ENCODE measurements at regions not wholly inside any gene's neighbourhood (a gene's known extent, or its start where the extent isn't known, plus 50 kb on each side); places are given as distances from the start of the nearest gene placed in this dataset.

DNA sequence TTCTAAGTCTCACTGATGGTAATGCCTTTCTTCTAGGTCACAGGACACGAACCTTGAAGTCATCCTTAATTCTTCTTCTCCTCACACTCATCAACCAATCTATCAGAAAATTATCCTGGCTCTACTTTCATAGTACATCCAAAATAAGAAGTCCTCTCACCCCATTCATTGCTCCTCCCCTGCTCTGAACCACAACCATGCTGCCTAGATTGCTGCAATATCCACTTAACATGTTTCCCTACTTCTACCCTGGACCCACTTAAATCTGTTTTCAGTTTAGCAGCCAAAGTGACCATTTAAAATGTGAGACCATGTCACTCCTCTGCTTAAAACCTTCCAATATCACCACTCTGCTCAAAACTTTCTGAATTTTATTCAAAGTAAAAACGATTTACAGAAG lies 445.9 kb upstream of the FAT3 start:
- Histone ChIP-seq H3K27me3 (ENCODE audit: insufficient read depth, low read depth) (no peaks in the 10 kb centered on the region), H3K79me2 (ENCODE audit: insufficient read depth, low read depth) (no peaks in the 10 kb centered on the region), H4K20me1 (ENCODE audit: insufficient read depth) (no peaks in the 10 kb centered on the region), H3K4me2 (no peak overlapping the region), H3K4me3 (IDR thresholded peaks at IDR 0.05; ENCODE audit: insufficient read depth, low read depth, low read length) (no peak overlapping the region), H3K27ac (no peak overlapping the region), H3K9ac (no peak overlapping the region), H2AFZ (ENCODE audit: low read depth) (no peak overlapping the region), H3K36me3 (ENCODE audit: insufficient read depth) (no peaks in the 10 kb centered on the region), H3K4me1 (ENCODE audit: low read depth, poor library complexity, severe bottlenecking) (no peaks in the 10 kb centered on the region)
- TF ChIP-seq, protein P1, sequence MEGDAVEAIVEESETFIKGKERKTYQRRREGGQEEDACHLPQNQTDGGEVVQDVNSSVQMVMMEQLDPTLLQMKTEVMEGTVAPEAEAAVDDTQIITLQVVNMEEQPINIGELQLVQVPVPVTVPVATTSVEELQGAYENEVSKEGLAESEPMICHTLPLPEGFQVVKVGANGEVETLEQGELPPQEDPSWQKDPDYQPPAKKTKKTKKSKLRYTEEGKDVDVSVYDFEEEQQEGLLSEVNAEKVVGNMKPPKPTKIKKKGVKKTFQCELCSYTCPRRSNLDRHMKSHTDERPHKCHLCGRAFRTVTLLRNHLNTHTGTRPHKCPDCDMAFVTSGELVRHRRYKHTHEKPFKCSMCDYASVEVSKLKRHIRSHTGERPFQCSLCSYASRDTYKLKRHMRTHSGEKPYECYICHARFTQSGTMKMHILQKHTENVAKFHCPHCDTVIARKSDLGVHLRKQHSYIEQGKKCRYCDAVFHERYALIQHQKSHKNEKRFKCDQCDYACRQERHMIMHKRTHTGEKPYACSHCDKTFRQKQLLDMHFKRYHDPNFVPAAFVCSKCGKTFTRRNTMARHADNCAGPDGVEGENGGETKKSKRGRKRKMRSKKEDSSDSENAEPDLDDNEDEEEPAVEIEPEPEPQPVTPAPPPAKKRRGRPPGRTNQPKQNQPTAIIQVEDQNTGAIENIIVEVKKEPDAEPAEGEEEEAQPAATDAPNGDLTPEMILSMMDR (conservative IDR thresholded peaks at IDR 0.05; ENCODE audit: low read depth, low read length) = no peak

DNA sequence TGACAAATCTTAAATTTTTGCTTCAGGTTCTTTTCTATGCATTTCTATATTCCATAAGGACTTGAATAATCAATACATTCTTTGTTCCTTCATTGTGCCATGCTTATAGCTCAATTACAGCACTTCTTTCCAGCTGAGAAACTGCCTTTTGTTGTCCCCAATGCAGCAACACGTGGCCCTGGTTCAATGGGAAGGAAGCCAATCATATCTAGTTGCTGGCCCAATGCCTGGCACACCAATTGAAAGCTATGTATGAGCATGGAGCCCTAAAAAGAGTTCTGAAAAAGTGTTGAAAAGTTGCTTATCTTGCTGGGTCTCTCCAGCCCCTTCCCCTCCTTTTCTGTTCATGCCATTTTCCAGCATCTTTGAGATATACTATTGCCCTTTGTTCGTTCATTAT lies 448.0 kb upstream of the FAT3 start:
- no peaks in the 10 kb centered on the region for H4K20me1 ChIP-seq (ENCODE audit: insufficient read depth)
- TF ChIP-seq, protein P1 (conservative IDR thresholded peaks at IDR 0.05; ENCODE audit: low read depth, low read length) = no peak
- no peak overlapping the region for H3K4me3 ChIP-seq (IDR thresholded peaks at IDR 0.05; ENCODE audit: insufficient read depth, low read depth, low read length)
- H3K27ac ChIP-seq = no peak overlapping the region
- H3K9ac ChIP-seq = no peak overlapping the region
- H3K79me2 ChIP-seq (ENCODE audit: insufficient read depth, low read depth) = no peaks in the 10 kb centered on the region
- no peaks in the 10 kb centered on the region for H3K27me3 ChIP-seq (ENCODE audit: insufficient read depth, low read depth)
- H3K36me3 ChIP-seq (ENCODE audit: insufficient read depth) = no peaks in the 10 kb centered on the region
- no peak overlapping the region for H3K4me2 ChIP-seq
- H3K4me1 ChIP-seq (ENCODE audit: low read depth, poor library complexity, severe bottlenecking) = no peaks in the 10 kb centered on the region
- no peak overlapping the region for H2AFZ ChIP-seq (ENCODE audit: low read depth)

DNA sequence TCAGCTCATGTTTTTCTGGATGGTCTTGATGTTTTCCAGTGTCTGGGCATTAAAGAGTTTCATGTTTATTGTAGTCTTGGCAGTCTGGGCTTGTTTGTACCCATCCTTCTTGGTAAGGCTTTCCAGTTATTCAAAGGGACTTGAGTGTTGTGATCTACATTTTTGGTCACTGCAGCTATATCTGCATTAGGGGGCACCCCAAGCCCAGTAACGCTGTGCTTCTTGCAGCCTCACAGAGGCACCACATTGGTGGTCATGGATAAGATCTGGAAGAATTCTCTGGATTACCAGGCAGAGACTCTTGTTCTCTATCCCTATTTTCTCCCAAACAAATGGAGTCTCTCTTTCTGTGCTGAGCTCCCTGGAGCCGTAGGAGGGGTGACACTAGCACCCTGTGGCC lies 451.5 kb upstream of the FAT3 start:
- Histone ChIP-seq H3K79me2 (ENCODE audit: insufficient read depth, low read depth) (no peaks in the 10 kb centered on the region), H3K27me3 (ENCODE audit: insufficient read depth, low read depth) (no peaks in the 10 kb centered on the region), H3K36me3 (ENCODE audit: insufficient read depth) (no peaks in the 10 kb centered on the region), H3K27ac (no peak overlapping the region), H3K4me1 (ENCODE audit: low read depth, poor library complexity, severe bottlenecking) (no peaks in the 10 kb centered on the region), H2AFZ (ENCODE audit: low read depth) (no peak overlapping the region), H4K20me1 (ENCODE audit: insufficient read depth) (no peaks in the 10 kb centered on the region), H3K4me2 (no peak overlapping the region), H3K4me3 (IDR thresholded peaks at IDR 0.05; ENCODE audit: insufficient read depth, low read depth, low read length) (no peak overlapping the region), H3K9ac (no peak overlapping the region)
- TF ChIP-seq, protein P1 (conservative IDR thresholded peaks at IDR 0.05; ENCODE audit: low read depth, low read length) = no peak

DNA sequence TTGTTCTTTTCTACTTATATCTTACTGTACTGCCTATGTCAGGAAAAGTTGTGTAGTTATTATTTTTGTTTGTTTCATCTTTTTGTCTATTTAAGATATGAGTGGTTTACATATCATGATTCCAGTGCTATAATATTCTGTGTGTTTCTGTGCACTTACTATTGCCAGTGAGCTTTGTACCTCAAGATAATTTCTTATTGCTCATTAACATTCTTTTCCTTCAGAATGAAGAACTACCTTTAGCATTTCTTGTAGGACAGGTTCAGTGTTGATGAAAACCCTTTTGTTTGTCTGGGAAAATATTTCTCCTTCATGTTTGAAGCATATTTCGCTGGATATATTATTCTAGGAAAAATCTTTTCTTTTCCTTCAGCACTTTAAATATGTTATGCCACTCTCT lies 452.7 kb upstream of the FAT3 start:
- no peaks in the 10 kb centered on the region for H4K20me1 ChIP-seq (ENCODE audit: insufficient read depth)
- H3K27me3 ChIP-seq (ENCODE audit: insufficient read depth, low read depth) = no peaks in the 10 kb centered on the region
- no peak overlapping the region for H2AFZ ChIP-seq (ENCODE audit: low read depth)
- H3K27ac ChIP-seq = no peak overlapping the region
- H3K4me3 ChIP-seq (IDR thresholded peaks at IDR 0.05; ENCODE audit: insufficient read depth, low read depth, low read length) = no peak overlapping the region
- TF ChIP-seq, protein P1 (conservative IDR thresholded peaks at IDR 0.05; ENCODE audit: low read depth, low read length) = no peak
- no peak overlapping the region for H3K4me2 ChIP-seq
- H3K79me2 ChIP-seq (ENCODE audit: insufficient read depth, low read depth) = no peaks in the 10 kb centered on the region
- H3K9ac ChIP-seq = no peak overlapping the region
- no peaks in the 10 kb centered on the region for H3K4me1 ChIP-seq (ENCODE audit: low read depth, poor library complexity, severe bottlenecking)
- no peaks in the 10 kb centered on the region for H3K36me3 ChIP-seq (ENCODE audit: insufficient read depth)

DNA sequence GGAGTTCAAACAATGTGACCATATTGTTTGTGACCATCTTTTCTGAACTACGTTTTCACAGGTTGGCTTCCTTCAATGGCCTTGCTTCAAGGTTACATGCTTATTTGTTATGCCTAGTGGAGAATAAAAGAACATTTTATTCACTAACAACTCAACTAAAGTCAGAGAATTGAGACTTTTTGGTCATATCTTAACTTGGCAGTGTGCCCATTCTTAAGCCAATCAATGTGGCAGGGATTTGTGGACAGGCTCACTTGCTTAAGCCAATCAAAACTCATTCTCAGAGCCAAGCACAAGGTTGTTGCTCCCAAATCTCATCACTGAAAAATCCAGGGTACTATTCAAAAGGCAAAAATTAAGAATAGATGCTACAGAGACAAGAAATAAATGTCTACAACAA lies 455.8 kb upstream of the FAT3 start:
- Histone ChIP-seq H3K27ac (no peak overlapping the region), H4K20me1 (ENCODE audit: insufficient read depth) (no peaks in the 10 kb centered on the region), H2AFZ (ENCODE audit: low read depth) (no peak overlapping the region), H3K27me3 (ENCODE audit: insufficient read depth, low read depth) (no peaks in the 10 kb centered on the region), H3K4me3 (IDR thresholded peaks at IDR 0.05; ENCODE audit: insufficient read depth, low read depth, low read length) (no peak overlapping the region), H3K4me2 (no peak overlapping the region), H3K79me2 (ENCODE audit: insufficient read depth, low read depth) (no peaks in the 10 kb centered on the region), H3K4me1 (ENCODE audit: low read depth, poor library complexity, severe bottlenecking) (no peaks in the 10 kb centered on the region), H3K9ac (no peak overlapping the region), H3K36me3 (ENCODE audit: insufficient read depth) (no peaks in the 10 kb centered on the region)
- TF ChIP-seq, protein P1 (conservative IDR thresholded peaks at IDR 0.05; ENCODE audit: low read depth, low read length) = no peak
